ENCODE measurements at regions not wholly inside any gene's neighbourhood (a gene's known extent, or its start where the extent isn't known, plus 50 kb on each side); places are given as distances from the start of the nearest gene placed in this dataset.

DNA sequence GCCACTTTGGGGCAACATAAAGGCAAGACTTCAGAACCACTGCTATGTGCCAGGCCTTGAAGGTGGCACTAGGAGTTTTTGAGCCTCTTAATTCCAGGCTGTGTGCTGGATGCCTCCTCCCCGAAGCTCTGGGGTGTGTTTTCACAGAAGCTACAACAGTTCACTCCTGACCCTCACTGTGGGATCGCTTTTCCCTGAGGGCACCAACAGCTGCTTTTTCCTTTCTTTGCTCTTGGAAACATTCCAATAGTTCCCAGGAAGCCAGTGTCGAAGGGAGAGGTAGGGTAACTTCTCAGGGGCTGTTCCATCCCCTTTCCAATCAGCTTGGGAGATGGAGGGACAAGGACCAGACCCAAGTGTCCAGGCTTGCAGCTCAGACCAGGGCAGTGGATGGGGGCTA, 153.4 kb downstream of the C1orf94 start:
- H3K4me1 ChIP-seq: no peaks in the 10 kb centered on the region
- H3K4me2 ChIP-seq: no peak overlapping the region
- H3K9me3 ChIP-seq: no peaks in the 10 kb centered on the region
- H3K27ac ChIP-seq: no peak overlapping the region
- FAIRE-seq: no peak
- H3K4me3 ChIP-seq: no peak overlapping the region
- ATAC-seq: no peak
- WGBS (ENCODE audit: missing lambda C conversion rate): 0% methylated on average over 3 of the region's 3 CpGs
- POLR2A ChIA-PET: no interaction called here
- DNase-seq (ENCODE audit: low read depth in 1 of 2, low spot score in 1 of 2): no peak
- CTCF ChIA-PET: no interaction called here
- TF ChIP-seq ZSCAN20 (CRISPR knock-in tag; IDR thresholded peaks at IDR 0.05): no peak
- TF ChIP-seq, protein P1, sequence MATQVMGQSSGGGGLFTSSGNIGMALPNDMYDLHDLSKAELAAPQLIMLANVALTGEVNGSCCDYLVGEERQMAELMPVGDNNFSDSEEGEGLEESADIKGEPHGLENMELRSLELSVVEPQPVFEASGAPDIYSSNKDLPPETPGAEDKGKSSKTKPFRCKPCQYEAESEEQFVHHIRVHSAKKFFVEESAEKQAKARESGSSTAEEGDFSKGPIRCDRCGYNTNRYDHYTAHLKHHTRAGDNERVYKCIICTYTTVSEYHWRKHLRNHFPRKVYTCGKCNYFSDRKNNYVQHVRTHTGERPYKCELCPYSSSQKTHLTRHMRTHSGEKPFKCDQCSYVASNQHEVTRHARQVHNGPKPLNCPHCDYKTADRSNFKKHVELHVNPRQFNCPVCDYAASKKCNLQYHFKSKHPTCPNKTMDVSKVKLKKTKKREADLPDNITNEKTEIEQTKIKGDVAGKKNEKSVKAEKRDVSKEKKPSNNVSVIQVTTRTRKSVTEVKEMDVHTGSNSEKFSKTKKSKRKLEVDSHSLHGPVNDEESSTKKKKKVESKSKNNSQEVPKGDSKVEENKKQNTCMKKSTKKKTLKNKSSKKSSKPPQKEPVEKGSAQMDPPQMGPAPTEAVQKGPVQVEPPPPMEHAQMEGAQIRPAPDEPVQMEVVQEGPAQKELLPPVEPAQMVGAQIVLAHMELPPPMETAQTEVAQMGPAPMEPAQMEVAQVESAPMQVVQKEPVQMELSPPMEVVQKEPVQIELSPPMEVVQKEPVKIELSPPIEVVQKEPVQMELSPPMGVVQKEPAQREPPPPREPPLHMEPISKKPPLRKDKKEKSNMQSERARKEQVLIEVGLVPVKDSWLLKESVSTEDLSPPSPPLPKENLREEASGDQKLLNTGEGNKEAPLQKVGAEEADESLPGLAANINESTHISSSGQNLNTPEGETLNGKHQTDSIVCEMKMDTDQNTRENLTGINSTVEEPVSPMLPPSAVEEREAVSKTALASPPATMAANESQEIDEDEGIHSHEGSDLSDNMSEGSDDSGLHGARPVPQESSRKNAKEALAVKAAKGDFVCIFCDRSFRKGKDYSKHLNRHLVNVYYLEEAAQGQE (IDR thresholded peaks at IDR 0.05): no peak
- no peak for TF ChIP-seq MAZ (IDR thresholded peaks at IDR 0.05; ENCODE audit: borderline replicate concordance, low read depth, low read length)
- no peak for TF ChIP-seq RCOR1 (IDR thresholded peaks at IDR 0.05; ENCODE audit: low read depth, low read length)
- TF ChIP-seq CBX2 (IDR thresholded peaks at IDR 0.05; ENCODE audit: borderline replicate concordance, low read depth): no peak
- TF ChIP-seq GATA3 (IDR thresholded peaks at IDR 0.05; ENCODE audit: borderline replicate concordance): no peak
- TF ChIP-seq ZFP36 (IDR thresholded peaks at IDR 0.05; ENCODE audit: borderline replicate concordance, partially characterized antibody): no peak
- TF ChIP-seq, protein P2, sequence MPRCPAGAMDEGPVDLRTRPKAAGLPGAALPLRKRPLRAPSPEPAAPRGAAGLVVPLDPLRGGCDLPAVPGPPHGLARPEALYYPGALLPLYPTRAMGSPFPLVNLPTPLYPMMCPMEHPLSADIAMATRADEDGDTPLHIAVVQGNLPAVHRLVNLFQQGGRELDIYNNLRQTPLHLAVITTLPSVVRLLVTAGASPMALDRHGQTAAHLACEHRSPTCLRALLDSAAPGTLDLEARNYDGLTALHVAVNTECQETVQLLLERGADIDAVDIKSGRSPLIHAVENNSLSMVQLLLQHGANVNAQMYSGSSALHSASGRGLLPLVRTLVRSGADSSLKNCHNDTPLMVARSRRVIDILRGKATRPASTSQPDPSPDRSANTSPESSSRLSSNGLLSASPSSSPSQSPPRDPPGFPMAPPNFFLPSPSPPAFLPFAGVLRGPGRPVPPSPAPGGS (IDR thresholded peaks at IDR 0.05): no peak
- TF ChIP-seq ESRRA (IDR thresholded peaks at IDR 0.05; ENCODE audit: borderline replicate concordance, low read length): no peak

DNA sequence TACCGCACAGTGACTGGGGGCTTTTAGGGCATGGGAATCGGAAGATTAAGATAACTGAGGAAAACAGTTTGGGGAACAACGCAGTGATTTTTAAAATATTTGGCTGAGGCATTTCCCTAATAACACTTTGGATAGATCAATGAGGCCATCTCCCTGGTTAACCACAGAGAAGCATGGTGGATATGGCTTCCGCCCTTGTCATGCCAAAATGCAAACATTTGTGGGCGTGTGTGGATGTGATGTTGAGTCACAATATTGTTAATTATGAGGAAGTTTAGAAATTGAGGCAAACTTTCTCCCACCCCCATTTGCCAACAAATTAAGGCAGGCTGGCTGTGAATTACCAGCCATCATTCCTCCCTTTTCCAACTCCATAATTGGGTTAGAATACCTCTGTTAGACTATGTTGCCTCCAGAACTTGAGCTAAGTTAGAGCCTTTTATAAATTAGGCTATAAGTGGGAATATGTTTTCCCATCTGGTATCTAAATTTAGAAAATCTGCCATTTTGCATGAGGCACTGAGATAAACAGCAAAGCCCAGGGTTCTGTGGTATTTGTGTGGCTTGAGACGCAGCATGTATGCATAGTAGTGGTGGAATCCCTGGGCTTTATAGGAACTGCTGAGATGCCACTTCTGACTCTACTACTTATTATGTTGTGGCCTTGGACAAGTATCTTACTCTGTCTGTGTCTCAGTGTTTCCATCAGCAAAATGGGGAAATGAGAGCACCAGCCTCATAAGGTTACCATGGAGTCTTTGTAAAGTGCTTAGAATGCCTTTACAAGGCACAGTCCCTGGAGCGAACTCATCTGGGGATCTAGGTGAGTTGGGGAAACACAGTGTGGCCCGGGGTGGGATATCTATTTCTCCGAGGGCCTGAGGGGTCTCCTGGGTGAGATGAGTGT, 154.6 kb downstream of the C1orf94 start:
- ATAC-seq: no peak
- ChIA-PET POLR2A (no interaction called here), CTCF (no interaction called here)
- FAIRE-seq: no peak
- WGBS (ENCODE audit: missing lambda C conversion rate): 24% methylated on average over 9 of the region's 9 CpGs
- Histone ChIP-seq H3K4me2 (no peak overlapping the region), H3K27ac (no peak overlapping the region), H3K4me1 (no peaks in the 10 kb centered on the region), H3K9me3 (no peaks in the 10 kb centered on the region), H3K4me3 (no peak overlapping the region)
- TF ChIP-seq CBX2 (IDR thresholded peaks at IDR 0.05; ENCODE audit: borderline replicate concordance, low read depth): no peak
- TF ChIP-seq NPAS2 (CRISPR knock-in tag; IDR thresholded peaks at IDR 0.05; ENCODE audit: borderline replicate concordance): no peak
- TF ChIP-seq RAD21 (conservative IDR thresholded peaks at IDR 0.05 in 1 of 2, IDR thresholded peaks at IDR 0.05 in 1 of 2): no peak
- DNase-seq (ENCODE audit: low read depth in 1 of 2, low spot score in 1 of 2): no peak

DNA sequence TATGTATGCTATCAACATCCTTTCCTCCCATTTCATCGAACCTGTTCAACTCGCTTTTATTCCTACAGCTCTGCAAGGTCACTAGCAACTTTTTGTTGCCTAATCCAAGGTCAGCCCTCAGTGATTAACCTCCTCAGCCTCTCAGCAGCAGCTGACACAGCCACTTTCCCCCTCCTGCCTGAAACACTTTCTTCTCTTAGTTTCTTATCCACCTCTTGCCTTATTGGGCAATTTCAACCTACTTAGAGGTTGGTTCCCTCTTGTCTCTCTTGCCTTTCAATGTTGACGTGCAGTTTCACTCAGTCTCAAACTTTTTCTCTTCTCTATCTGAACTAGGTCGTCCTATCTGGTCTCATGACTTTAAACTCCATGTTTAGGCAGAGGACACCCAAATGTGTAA, 156.3 kb downstream of the C1orf94 start:
- no peak overlapping the region for H3K27ac ChIP-seq
- DNase-seq (ENCODE audit: low read depth in 1 of 2, low spot score in 1 of 2) (no peak), ATAC-seq (no peak), FAIRE-seq (no peak)
- no peak overlapping the region for H3K4me3 ChIP-seq
- H3K9me3 ChIP-seq: no peaks in the 10 kb centered on the region
- H3K4me2 ChIP-seq: no peak overlapping the region
- ChIA-PET CTCF (no interaction called here), POLR2A (no interaction called here)
- no peaks in the 10 kb centered on the region for H3K4me1 ChIP-seq
- WGBS (ENCODE audit: missing lambda C conversion rate): 0% methylated on average over 3 of the region's 4 CpGs
- TF ChIP-seq, protein P3, sequence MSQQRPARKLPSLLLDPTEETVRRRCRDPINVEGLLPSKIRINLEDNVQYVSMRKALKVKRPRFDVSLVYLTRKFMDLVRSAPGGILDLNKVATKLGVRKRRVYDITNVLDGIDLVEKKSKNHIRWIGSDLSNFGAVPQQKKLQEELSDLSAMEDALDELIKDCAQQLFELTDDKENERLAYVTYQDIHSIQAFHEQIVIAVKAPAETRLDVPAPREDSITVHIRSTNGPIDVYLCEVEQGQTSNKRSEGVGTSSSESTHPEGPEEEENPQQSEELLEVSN (IDR thresholded peaks at IDR 0.05; ENCODE audit: borderline replicate concordance, low read depth): no peak
- no peak for TF ChIP-seq NR3C1 (IDR thresholded peaks at IDR 0.05)
- no peak for TF ChIP-seq RAD21 (conservative IDR thresholded peaks at IDR 0.05 in 1 of 2, IDR thresholded peaks at IDR 0.05 in 1 of 2)
- TF ChIP-seq FOSL2 (IDR thresholded peaks at IDR 0.05): no peak
- TF ChIP-seq FOSL2 (CRISPR knock-in tag; IDR thresholded peaks at IDR 0.05): no peak
- TF ChIP-seq, protein P4, sequence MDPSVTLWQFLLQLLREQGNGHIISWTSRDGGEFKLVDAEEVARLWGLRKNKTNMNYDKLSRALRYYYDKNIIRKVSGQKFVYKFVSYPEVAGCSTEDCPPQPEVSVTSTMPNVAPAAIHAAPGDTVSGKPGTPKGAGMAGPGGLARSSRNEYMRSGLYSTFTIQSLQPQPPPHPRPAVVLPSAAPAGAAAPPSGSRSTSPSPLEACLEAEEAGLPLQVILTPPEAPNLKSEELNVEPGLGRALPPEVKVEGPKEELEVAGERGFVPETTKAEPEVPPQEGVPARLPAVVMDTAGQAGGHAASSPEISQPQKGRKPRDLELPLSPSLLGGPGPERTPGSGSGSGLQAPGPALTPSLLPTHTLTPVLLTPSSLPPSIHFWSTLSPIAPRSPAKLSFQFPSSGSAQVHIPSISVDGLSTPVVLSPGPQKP (IDR thresholded peaks at IDR 0.05; ENCODE audit: low read depth, low read length): no peak
- TF ChIP-seq, protein P5, sequence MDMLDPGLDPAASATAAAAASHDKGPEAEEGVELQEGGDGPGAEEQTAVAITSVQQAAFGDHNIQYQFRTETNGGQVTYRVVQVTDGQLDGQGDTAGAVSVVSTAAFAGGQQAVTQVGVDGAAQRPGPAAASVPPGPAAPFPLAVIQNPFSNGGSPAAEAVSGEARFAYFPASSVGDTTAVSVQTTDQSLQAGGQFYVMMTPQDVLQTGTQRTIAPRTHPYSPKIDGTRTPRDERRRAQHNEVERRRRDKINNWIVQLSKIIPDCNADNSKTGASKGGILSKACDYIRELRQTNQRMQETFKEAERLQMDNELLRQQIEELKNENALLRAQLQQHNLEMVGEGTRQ (IDR thresholded peaks at IDR 0.05): no peak
- TF ChIP-seq, protein P6, sequence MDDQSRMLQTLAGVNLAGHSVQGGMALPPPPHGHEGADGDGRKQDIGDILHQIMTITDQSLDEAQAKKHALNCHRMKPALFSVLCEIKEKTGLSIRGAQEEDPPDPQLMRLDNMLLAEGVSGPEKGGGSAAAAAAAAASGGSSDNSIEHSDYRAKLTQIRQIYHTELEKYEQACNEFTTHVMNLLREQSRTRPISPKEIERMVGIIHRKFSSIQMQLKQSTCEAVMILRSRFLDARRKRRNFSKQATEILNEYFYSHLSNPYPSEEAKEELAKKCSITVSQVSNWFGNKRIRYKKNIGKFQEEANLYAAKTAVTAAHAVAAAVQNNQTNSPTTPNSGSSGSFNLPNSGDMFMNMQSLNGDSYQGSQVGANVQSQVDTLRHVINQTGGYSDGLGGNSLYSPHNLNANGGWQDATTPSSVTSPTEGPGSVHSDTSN (IDR thresholded peaks at IDR 0.05): no peak
- TF ChIP-seq POLR2AphosphoS2 (conservative IDR thresholded peaks at IDR 0.05; ENCODE audit: low read length): no peak
- no peak for TF ChIP-seq FOSB (CRISPR knock-in tag; IDR thresholded peaks at IDR 0.05)
- TF ChIP-seq, protein P7, sequence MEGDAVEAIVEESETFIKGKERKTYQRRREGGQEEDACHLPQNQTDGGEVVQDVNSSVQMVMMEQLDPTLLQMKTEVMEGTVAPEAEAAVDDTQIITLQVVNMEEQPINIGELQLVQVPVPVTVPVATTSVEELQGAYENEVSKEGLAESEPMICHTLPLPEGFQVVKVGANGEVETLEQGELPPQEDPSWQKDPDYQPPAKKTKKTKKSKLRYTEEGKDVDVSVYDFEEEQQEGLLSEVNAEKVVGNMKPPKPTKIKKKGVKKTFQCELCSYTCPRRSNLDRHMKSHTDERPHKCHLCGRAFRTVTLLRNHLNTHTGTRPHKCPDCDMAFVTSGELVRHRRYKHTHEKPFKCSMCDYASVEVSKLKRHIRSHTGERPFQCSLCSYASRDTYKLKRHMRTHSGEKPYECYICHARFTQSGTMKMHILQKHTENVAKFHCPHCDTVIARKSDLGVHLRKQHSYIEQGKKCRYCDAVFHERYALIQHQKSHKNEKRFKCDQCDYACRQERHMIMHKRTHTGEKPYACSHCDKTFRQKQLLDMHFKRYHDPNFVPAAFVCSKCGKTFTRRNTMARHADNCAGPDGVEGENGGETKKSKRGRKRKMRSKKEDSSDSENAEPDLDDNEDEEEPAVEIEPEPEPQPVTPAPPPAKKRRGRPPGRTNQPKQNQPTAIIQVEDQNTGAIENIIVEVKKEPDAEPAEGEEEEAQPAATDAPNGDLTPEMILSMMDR (IDR thresholded peaks at IDR 0.05): no peak
- no peak for TF ChIP-seq TFCP2L1 (CRISPR knock-in tag; IDR thresholded peaks at IDR 0.05)
